Activated naive CD4-positive, alpha-beta T cell treated with Interleukin-2 at 50 U/mL for 16 hours (primary cell): ENCODE measurements at regions not wholly inside any gene's neighbourhood (a gene's known extent, or its start where the extent isn't known, plus 50 kb on each side); places are given as distances from the start of the nearest gene placed in this dataset.
"Not testable (repeated sequence)": the region's sequence is repeated elsewhere in the genome, so short reads cannot be mapped to it uniquely, and the experiment has no call there.

Source experiments
- DNase-seq: peaks from one replicate; pipeline ENCODE4 v3.0.0-alpha.2; 2020

DNA sequence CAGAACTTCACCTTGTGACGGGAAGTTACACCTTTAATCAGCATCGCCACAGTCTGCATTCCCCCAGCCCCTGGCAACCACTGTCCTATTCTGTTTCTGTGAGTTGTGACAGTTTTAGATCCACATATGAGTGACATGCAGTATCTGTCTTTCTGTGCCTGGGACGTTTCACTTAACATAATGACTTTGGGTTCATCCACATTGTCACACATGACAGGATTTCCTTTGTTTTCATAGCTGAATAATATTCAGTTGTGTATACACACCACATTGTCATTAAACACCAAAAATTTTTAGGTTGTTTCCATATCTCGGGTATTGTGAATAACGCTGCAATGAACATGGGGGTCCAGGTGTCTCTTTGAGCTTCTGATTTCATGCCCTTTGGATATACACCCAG is 62.6 kb upstream of the BDH1 start:
- DNase-seq, result not testable (repeated sequence)

DNA sequence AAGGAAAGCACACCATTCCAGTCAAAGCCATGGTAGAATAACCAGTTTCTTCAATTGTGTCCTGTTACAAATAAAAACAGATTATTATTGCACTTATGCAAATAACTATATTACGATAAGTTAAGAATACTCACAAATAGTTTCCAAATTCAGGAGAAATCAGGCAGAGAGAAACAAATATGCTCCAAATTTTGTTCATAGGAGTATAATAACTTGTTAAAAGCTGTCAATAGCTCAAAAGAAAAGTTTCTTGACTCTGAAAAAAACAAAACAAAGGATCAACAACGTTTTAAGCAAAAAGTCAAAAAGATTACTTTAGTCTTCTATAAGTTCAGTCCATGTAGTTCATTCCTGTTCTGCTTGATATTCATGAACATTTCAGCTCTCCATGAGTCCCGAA is 59.7 kb upstream of the BDH1 start:
- no peak for DNase-seq

DNA sequence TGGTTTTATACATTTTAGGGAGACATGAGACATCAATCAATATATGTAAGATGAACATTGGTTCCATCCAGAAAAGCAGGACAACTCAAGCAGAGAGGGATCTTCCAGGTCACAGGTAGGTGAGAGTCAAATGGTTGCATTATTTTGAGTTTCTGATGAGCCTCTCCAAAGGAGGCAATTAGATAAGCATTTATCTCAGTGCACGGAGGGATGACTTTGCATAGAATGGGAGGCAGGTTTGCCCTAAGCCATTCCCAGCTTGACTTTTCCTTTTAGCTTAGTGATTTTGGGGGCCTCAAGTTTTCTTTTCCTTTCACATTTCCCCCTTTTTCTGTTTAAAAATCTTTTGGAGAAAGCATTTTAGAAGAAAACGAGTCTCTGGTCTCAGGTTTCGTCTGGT is 58.4 kb upstream of the BDH1 start:
- DNase-seq, result not testable (repeated sequence)

DNA sequence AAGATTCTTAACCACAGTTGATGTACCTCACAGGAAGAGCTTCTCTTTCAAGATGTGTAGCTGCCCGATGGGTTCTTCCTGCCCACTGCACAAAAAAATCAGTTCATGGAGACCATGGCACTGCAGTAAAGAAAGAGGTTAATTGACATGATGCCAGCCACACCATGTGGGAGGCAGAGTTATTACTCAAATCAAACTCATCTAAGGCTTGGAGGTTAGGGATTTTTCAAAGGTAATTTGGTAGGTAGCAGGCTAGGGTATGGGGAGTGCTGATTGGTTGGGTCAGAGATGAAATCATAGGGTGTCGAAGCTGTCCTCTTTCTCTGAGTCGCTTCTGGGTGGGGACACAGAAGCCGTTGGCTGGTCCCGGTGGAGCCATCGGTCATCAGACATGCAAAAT is 57.4 kb upstream of the BDH1 start:
- DNase-seq, result peak; percentile 48

DNA sequence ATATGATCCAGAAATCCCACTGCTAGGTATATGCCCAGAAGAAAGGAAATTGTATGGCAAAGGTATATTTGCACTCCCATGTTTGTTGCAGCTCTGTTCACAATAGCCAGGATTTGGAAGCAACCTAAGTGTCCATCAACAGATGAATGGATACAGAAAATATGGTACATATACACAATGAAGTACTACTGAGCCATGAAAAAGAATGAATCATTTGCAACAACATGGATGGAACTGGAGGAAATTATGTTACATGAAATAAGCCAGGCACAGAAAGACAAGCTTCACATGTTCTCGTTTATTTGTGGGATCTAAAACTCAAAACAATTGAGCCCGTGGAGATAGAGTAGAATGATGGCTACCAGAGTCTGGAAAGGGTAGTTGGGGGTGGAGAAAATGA is 55.5 kb upstream of the BDH1 start:
- no peak for DNase-seq

DNA sequence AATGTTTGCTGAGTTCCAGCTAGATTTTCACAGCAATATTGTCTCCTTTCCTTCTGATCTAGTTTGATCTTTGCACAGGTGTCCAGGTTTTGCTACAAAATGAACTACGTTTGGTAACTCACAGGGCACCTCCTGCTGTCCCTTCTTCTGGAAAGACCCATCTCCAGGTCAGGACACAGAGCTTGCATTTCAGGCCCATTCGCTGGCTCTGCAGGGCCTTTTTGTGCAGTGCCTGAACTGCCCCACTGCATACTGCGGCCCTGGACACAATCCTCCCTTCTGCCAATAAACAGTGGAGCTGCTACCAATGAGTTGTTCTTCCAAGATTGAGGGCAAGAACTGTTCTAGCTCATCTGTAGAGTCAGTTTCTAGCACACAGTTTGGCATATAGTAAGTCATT is 50.7 kb upstream of the BDH1 start:
- no peak for DNase-seq
